B cell (primary cell): ENCODE measurements at regions not wholly inside any gene's neighbourhood (a gene's known extent, or its start where the extent isn't known, plus 50 kb on each side); places are given as distances from the start of the nearest gene placed in this dataset.

ENCODE experiments used
- ATAC-seq: fragments of 200-7000 bp; cut with Tn5 transposase; one replicate; pipeline ENCODE4 v1.10.0; 2021; ENCODE audit warnings: low read depth, mild to moderate bottlenecking, moderate number of reproducible peaks, moderate library complexity
- CTCF ChIA-PET: fragments of 350-600 bp; sonication (Branson Sonifier 250); formaldehyde crosslinking; loops from one replicate; lab custom pipeline; 2021; ENCODE audit warnings: antibody characterized with exemption, inconsistent platforms; lab: Charles Lee
- POLR2A ChIA-PET: fragments of 350-600 bp; sonication (Branson Sonifier 250); formaldehyde crosslinking; loops from one replicate; lab custom pipeline; 2021; ENCODE audit warnings: antibody characterized with exemption; lab: Charles Lee
- DNase-seq: peaks from one replicate; pipeline ENCODE4 v3.0.0; 2013
- H2AFZ ChIP-seq: 2 replicates; pipeline ENCODE4 v1.6.1; 2012; ENCODE audit warnings: mild to moderate bottlenecking, low read depth, low read length; ENCODE audit not compliant: insufficient read depth, poor library complexity, severe bottlenecking
- H3K27ac ChIP-seq, 2 donors: 1 replicate in 1 of 2; 2 replicates in 1 of 2; pipeline ENCODE4 v1.5.1; 2012 to 2013; ENCODE audit warnings: low read length in 2 of 2, mild to moderate bottlenecking in 2 of 2, moderate library complexity in 1 of 2
- H3K27me3 ChIP-seq, 4 experiments: fragments of 200-600 bp in 1 of 4; sonication (generic) in 1 of 4; replicated peaks in 1 of 4; 1 replicate in 2 of 4; 2 replicates in 2 of 4; pipeline versions ENCODE4 v1.6.1 to v1.7.0; 2013 to 2016; ENCODE audit warnings: low read length in 3 of 4, mild to moderate bottlenecking in 2 of 4, mixed read lengths in 1 of 4, moderate library complexity in 1 of 4; ENCODE audit not compliant: insufficient read depth in 4 of 4, control insufficient read depth in 3 of 4; ENCODE audit errors: control extremely low read depth in 1 of 4
- H3K36me3 ChIP-seq, 2 experiments: replicated peaks in 1 of 2; 1 replicate in 1 of 2; 2 replicates in 1 of 2; pipeline versions ENCODE4 v1.6.1 to v1.7.1; 2013; ENCODE audit warnings: low read length in 1 of 2; ENCODE audit not compliant: insufficient read depth in 2 of 2, control insufficient read depth in 1 of 2; ENCODE audit errors: control extremely low read depth in 1 of 2, extremely low read depth in 1 of 2
- H3K4me1 ChIP-seq, 2 donors: fragments of 200-600 bp in 1 of 2; sonication (generic) in 1 of 2; 1 replicate in 1 of 2; 2 replicates in 1 of 2; pipeline versions ENCODE4 v1.5.1 to v1.6.1; 2013 to 2017; ENCODE audit warnings: low read length in 2 of 2; ENCODE audit not compliant: control insufficient read depth in 2 of 2, insufficient read depth in 2 of 2
- H3K4me2 ChIP-seq: replicated peaks from 2 replicates; pipeline ENCODE3; 2012; ENCODE audit warnings: mild to moderate bottlenecking, low read depth, low read length; ENCODE audit not compliant: poor library complexity, severe bottlenecking
- H3K4me3 ChIP-seq, 5 experiments: fragments of 200-600 bp in 1 of 5; sonication (generic) in 1 of 5; 1 replicate in 3 of 5; 2 replicates in 2 of 5; pipeline versions ENCODE4 v1.5.1 to v1.7.0; 2011 to 2016; ENCODE audit warnings: low read length in 4 of 5, mild to moderate bottlenecking in 4 of 5, low read depth in 2 of 5, control low read depth in 1 of 5, moderate library complexity in 1 of 5; ENCODE audit not compliant: insufficient read depth in 1 of 5; ENCODE audit errors: control extremely low read depth in 1 of 5, extremely low read depth in 1 of 5
- H3K79me2 ChIP-seq: fragments of 200-600 bp; sonication (generic); one replicate; pipeline ENCODE4 v1.6.0; 2016; ENCODE audit warnings: low read length; ENCODE audit not compliant: control insufficient read depth, insufficient read depth
- H3K9ac ChIP-seq: fragments of 200-600 bp; sonication (generic); 2 replicates; pipeline ENCODE4 v1.6.1; 2017; ENCODE audit warnings: mild to moderate bottlenecking, low read length, moderate library complexity
- H3K9me3 ChIP-seq, 3 donors: one replicate each; pipeline versions ENCODE4 v1.6.1 to v1.7.1; 2013; ENCODE audit warnings: low read length in 2 of 3; ENCODE audit not compliant: control insufficient read depth in 2 of 3, insufficient read depth in 1 of 3; ENCODE audit errors: control extremely low read depth in 1 of 3
- H4K20me1 ChIP-seq: 2 replicates; pipeline ENCODE4 v1.6.0; 2012; ENCODE audit warnings: mild to moderate bottlenecking, low read length; ENCODE audit not compliant: insufficient read depth, control insufficient read depth, poor library complexity, severe bottlenecking
- H3K27ac Mint-ChIP-seq: one replicate; pipeline ENCODE4 v1.8.0; 2021; ENCODE audit warnings: mixed read lengths
- H3K27me3 Mint-ChIP-seq: one replicate; pipeline ENCODE4 v1.8.0; 2021; ENCODE audit warnings: mixed read lengths
- H3K4me1 Mint-ChIP-seq: one replicate; pipeline ENCODE4 v1.8.0; 2021; ENCODE audit warnings: mixed read lengths
- H3K4me3 Mint-ChIP-seq: one replicate; pipeline ENCODE4 v1.8.0; 2021; ENCODE audit warnings: mixed read lengths
- H3K9me3 Mint-ChIP-seq: one replicate; pipeline ENCODE4 v1.8.0; 2022; ENCODE audit warnings: mixed read lengths; ENCODE audit not compliant: insufficient read depth
- EZH2 ChIP-seq: IDR thresholded peaks from 2 replicates; pipeline ENCODE4 v1.6.1; 2012; ENCODE audit warnings: borderline replicate concordance, low read depth, mild to moderate bottlenecking, moderate library complexity, low read length; ENCODE audit not compliant: insufficient read depth, poor library complexity, severe bottlenecking
- WGBS: methylation state at CpG from one replicate; pipeline ENCODE4 v1.1.5; 2013; ENCODE audit warnings: missing lambda C conversion rate; ENCODE audit not compliant: insufficient coverage; 5-methylcytosine and 5-hydroxymethylcytosine counted together
- intact Hi-C: fragments of 100-400 bp; cut with micrococcal nuclease; formaldehyde crosslinking; loops from one replicate; pipeline ENCODE4 v1.10.0; 2022
- TF ChIP-seq, protein P1 (sequence below): fragments of 200-600 bp; IDR thresholded peaks from one replicate; pipeline ENCODE4 v1.8.0; 2022; ENCODE audit warnings: antibody characterized with exemption, mild to moderate bottlenecking

GRCh38 chr15:87151202-87151748 is 1071.6 kb downstream of the AGBL1 start:
- no peaks in the 10 kb centered on the region for H3K27me3 ChIP-seq
- WGBS: no CpG with 5 or more reads among the region's 2 CpGs
- no peak overlapping the region for H3K27ac ChIP-seq

GRCh38 chr15:87145696-87146095 is 1066.0 kb downstream of the AGBL1 start:
- Histone ChIP-seq H2AFZ (no peak overlapping the region), H3K4me1 (no peaks in the 10 kb centered on the region), H3K4me3 (no peak overlapping the region), H3K79me2 (no peaks in the 10 kb centered on the region), H3K27me3 (no peaks in the 10 kb centered on the region), H3K9me3 (peaks cover 0 to 7% (median 0%) of the 10 kb centered on the region in 3 donors), H3K36me3 (no peaks in the 10 kb centered on the region), H3K4me2 (no peak overlapping the region), H3K27ac (no peak overlapping the region), H3K9ac (no peak overlapping the region), H4K20me1 (no peaks in the 10 kb centered on the region)
- Mint-ChIP-seq H3K9me3 (peaks cover 5% of the 10 kb centered on the region), H3K4me1 (no peaks in the 10 kb centered on the region), H3K4me3 (no peak overlapping the region), H3K27ac (no peak overlapping the region), H3K27me3 (no peaks in the 10 kb centered on the region)
- intact Hi-C loops: no loop called here
- POLR2A ChIA-PET: no interaction called here
- TF ChIP-seq EZH2: no peak
- TF ChIP-seq, protein P1, sequence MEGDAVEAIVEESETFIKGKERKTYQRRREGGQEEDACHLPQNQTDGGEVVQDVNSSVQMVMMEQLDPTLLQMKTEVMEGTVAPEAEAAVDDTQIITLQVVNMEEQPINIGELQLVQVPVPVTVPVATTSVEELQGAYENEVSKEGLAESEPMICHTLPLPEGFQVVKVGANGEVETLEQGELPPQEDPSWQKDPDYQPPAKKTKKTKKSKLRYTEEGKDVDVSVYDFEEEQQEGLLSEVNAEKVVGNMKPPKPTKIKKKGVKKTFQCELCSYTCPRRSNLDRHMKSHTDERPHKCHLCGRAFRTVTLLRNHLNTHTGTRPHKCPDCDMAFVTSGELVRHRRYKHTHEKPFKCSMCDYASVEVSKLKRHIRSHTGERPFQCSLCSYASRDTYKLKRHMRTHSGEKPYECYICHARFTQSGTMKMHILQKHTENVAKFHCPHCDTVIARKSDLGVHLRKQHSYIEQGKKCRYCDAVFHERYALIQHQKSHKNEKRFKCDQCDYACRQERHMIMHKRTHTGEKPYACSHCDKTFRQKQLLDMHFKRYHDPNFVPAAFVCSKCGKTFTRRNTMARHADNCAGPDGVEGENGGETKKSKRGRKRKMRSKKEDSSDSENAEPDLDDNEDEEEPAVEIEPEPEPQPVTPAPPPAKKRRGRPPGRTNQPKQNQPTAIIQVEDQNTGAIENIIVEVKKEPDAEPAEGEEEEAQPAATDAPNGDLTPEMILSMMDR: no peak
- ATAC-seq: no peak
- DNase-seq: no peak
- CTCF ChIA-PET: no interaction called here
- no CpG with 5 or more reads among the region's 2 CpGs for WGBS

More at GRCh38 chr15:87151202-87151748, 1071.6 kb downstream of the AGBL1 start:
- no peaks in the 10 kb centered on the region for H3K4me1 Mint-ChIP-seq
- no peaks in the 10 kb centered on the region for H3K4me1 ChIP-seq
- intact Hi-C loops: no loop called here
- H3K27ac Mint-ChIP-seq: no peak overlapping the region
- no peaks in the 10 kb centered on the region for H3K36me3 ChIP-seq
- no peak overlapping the region for H3K4me2 ChIP-seq
- no peaks in the 10 kb centered on the region for H3K79me2 ChIP-seq
- no peak overlapping the region for H2AFZ ChIP-seq
- H3K9me3 Mint-ChIP-seq: peaks cover 9% of the 10 kb centered on the region
- H3K4me3 Mint-ChIP-seq: no peak overlapping the region
- CTCF ChIA-PET: no interaction called here
- POLR2A ChIA-PET: no interaction called here
- TF ChIP-seq EZH2: no peak
- TF ChIP-seq, protein P1: no peak
- H3K4me3 ChIP-seq: no peak overlapping the region
- no peaks in the 10 kb centered on the region for H3K27me3 Mint-ChIP-seq
- H3K9ac ChIP-seq: no peak overlapping the region
- ATAC-seq (no peak), DNase-seq (no peak)
- no peaks in the 10 kb centered on the region for H3K9me3 ChIP-seq
- no peaks in the 10 kb centered on the region for H4K20me1 ChIP-seq
